ENCODE measurements at regions not wholly inside any gene's neighbourhood (a gene's known extent, or its start where the extent isn't known, plus 50 kb on each side); places are given as distances from the start of the nearest gene placed in this dataset.

DNA sequence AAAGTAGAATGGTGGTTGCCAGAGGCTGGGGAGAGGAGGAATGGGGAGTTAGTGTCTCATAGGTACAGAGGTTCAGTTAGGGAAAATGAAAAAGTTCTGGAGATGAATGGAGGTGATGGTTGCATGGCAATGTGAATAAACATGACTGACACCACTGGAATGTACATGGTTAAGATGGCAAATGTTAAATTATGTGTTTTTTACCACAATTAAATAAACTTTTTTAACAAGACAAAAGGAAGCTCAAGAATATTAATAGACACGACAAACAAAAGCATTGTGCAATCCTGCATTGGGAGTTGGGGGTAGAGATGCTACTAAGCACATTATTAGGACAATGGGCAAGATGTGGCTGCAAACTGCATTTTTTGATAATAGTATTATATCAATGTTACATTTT lies 147.7 kb downstream of the TWIST2 start:
- WGBS, result 89% methylated on average over 1 of the region's 1 CpG
- Histone ChIP-seq H3K27me3 (ENCODE audit: control insufficient read depth in 4 of 4, insufficient read depth in 4 of 4, low read length in 3 of 4) (peaks cover 0 to 2% (median 0%) of the 10 kb centered on the region in 4 donors), H3K9ac (ENCODE audit: low read depth in 1 of 2, low read length in 2 of 2) (no peak overlapping the region), H3K9me3 (ENCODE audit: control insufficient read depth in 4 of 4, low read length in 3 of 4) (peaks cover 0 to 10% (median 5%) of the 10 kb centered on the region in 4 donors), H3K4me3 (ENCODE audit: low read depth in 1 of 3, low read length in 3 of 3) (no peak overlapping the region), H3K4me1 (ENCODE audit: control insufficient read depth in 4 of 4, insufficient read depth in 4 of 4, low read length in 3 of 4) (peaks cover 0 to 3% (median 0%) of the 10 kb centered on the region in 4 donors), H3K27ac (ENCODE audit: low read depth in 1 of 2, low read length in 2 of 2) (no peak overlapping the region), H3K36me3 (ENCODE audit: control insufficient read depth in 4 of 4, insufficient read depth in 3 of 4, low read depth in 1 of 4, low read length in 3 of 4) (no peaks in the 10 kb centered on the region)
- DNase-seq (ENCODE audit: low spot score), result no peak
- TF ChIP-seq NR2F2 (IDR thresholded peaks at IDR 0.05) (no peak), RAD21 (IDR thresholded peaks at IDR 0.05) (no peak), EGR1 (IDR thresholded peaks at IDR 0.05; ENCODE audit: low read depth in 2 of 2) (no peak)

DNA sequence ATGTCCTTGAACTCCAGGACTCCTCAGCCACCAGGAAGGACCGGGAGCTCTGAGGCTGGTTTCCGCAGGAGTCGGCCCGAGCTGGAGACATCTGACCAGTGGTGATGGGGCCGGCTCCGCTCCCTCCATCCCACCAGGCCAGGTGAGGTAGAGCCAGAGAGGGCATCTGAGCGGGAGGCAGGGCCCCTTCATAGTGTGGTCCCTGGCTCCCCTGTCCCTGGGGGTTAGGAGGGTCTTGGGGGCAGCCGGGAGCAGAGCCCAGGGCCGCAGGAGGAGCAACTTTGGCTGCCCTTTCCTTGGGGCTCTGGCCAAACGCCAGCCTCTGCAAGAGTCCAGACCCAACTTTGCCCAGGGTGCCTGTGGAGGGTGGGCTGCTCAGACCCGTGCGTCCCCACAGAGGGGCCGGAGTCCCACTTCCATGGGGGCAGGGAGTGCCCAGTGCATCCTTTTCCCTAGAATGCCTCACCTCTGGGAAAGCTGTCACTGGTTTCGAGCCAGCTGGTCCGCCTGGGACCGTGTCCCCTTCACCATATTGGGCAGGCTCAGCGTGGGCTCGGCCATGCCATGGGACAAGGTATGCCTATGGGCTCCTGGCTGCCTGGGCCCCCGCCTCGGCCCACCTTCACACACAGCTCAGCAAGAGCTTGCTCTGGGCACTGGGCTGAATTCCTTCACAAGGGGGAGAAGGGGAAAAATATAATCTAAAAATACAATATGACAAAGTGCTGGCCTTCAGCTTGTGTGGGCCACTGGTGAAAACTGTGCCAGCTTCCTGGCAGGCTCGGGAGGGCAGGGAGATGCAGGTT lies 148.6 kb downstream of the TWIST2 start:
- no peak for DNase-seq (ENCODE audit: low spot score)

More for the DNA sequence above, 148.6 kb downstream of the TWIST2 start:
- peaks cover 0 to 10% (median 5%) of the 10 kb centered on the region in 4 donors for H3K9me3 ChIP-seq (ENCODE audit: control insufficient read depth in 4 of 4, low read length in 3 of 4)
- H3K36me3 ChIP-seq (ENCODE audit: control insufficient read depth in 4 of 4, insufficient read depth in 3 of 4, low read depth in 1 of 4, low read length in 3 of 4), result no peaks in the 10 kb centered on the region
- no peak overlapping the region for H3K9ac ChIP-seq (ENCODE audit: low read depth in 1 of 2, low read length in 2 of 2)
- no peak overlapping the region for H3K4me3 ChIP-seq (ENCODE audit: low read depth in 1 of 3, low read length in 3 of 3)
- TF ChIP-seq HNF4A (conservative IDR thresholded peaks at IDR 0.05) (no peak), RXRA (IDR thresholded peaks at IDR 0.05) (no peak), EGR1 (IDR thresholded peaks at IDR 0.05; ENCODE audit: low read depth in 2 of 2) (no peak), NR2F2 (IDR thresholded peaks at IDR 0.05) (no peak), FOXA1 (IDR thresholded peaks at IDR 0.05) (no peak), FOXA2 (IDR thresholded peaks at IDR 0.05) (no peak), GABPA (IDR thresholded peaks at IDR 0.05 in 1 of 2, conservative IDR thresholded peaks at IDR 0.05 in 1 of 2) (no peak), JUND (IDR thresholded peaks at IDR 0.05) (no peak), TAF1 (conservative IDR thresholded peaks at IDR 0.05) (no peak), RAD21 (IDR thresholded peaks at IDR 0.05) (no peak), HNF4G (IDR thresholded peaks at IDR 0.05) (no peak), YY1 (IDR thresholded peaks at IDR 0.05) (no peak), SP1 (IDR thresholded peaks at IDR 0.05) (no peak)
- TF ChIP-seq, protein P1, sequence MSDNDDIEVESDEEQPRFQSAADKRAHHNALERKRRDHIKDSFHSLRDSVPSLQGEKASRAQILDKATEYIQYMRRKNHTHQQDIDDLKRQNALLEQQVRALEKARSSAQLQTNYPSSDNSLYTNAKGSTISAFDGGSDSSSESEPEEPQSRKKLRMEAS (IDR thresholded peaks at IDR 0.05), result no peak
- TF ChIP-seq, protein P2, sequence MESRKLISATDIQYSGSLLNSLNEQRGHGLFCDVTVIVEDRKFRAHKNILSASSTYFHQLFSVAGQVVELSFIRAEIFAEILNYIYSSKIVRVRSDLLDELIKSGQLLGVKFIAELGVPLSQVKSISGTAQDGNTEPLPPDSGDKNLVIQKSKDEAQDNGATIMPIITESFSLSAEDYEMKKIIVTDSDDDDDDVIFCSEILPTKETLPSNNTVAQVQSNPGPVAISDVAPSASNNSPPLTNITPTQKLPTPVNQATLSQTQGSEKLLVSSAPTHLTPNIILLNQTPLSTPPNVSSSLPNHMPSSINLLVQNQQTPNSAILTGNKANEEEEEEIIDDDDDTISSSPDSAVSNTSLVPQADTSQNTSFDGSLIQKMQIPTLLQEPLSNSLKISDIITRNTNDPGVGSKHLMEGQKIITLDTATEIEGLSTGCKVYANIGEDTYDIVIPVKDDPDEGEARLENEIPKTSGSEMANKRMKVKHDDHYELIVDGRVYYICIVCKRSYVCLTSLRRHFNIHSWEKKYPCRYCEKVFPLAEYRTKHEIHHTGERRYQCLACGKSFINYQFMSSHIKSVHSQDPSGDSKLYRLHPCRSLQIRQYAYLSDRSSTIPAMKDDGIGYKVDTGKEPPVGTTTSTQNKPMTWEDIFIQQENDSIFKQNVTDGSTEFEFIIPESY (IDR thresholded peaks at IDR 0.05), result no peak
- TF ChIP-seq, protein P3, sequence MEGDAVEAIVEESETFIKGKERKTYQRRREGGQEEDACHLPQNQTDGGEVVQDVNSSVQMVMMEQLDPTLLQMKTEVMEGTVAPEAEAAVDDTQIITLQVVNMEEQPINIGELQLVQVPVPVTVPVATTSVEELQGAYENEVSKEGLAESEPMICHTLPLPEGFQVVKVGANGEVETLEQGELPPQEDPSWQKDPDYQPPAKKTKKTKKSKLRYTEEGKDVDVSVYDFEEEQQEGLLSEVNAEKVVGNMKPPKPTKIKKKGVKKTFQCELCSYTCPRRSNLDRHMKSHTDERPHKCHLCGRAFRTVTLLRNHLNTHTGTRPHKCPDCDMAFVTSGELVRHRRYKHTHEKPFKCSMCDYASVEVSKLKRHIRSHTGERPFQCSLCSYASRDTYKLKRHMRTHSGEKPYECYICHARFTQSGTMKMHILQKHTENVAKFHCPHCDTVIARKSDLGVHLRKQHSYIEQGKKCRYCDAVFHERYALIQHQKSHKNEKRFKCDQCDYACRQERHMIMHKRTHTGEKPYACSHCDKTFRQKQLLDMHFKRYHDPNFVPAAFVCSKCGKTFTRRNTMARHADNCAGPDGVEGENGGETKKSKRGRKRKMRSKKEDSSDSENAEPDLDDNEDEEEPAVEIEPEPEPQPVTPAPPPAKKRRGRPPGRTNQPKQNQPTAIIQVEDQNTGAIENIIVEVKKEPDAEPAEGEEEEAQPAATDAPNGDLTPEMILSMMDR (IDR thresholded peaks at IDR 0.05; ENCODE audit: low read depth, low read length, missing input control), result no peak
- TF ChIP-seq, protein P4, sequence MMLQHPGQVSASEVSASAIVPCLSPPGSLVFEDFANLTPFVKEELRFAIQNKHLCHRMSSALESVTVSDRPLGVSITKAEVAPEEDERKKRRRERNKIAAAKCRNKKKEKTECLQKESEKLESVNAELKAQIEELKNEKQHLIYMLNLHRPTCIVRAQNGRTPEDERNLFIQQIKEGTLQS (IDR thresholded peaks at IDR 0.05), result no peak
- TF ChIP-seq, protein P5, sequence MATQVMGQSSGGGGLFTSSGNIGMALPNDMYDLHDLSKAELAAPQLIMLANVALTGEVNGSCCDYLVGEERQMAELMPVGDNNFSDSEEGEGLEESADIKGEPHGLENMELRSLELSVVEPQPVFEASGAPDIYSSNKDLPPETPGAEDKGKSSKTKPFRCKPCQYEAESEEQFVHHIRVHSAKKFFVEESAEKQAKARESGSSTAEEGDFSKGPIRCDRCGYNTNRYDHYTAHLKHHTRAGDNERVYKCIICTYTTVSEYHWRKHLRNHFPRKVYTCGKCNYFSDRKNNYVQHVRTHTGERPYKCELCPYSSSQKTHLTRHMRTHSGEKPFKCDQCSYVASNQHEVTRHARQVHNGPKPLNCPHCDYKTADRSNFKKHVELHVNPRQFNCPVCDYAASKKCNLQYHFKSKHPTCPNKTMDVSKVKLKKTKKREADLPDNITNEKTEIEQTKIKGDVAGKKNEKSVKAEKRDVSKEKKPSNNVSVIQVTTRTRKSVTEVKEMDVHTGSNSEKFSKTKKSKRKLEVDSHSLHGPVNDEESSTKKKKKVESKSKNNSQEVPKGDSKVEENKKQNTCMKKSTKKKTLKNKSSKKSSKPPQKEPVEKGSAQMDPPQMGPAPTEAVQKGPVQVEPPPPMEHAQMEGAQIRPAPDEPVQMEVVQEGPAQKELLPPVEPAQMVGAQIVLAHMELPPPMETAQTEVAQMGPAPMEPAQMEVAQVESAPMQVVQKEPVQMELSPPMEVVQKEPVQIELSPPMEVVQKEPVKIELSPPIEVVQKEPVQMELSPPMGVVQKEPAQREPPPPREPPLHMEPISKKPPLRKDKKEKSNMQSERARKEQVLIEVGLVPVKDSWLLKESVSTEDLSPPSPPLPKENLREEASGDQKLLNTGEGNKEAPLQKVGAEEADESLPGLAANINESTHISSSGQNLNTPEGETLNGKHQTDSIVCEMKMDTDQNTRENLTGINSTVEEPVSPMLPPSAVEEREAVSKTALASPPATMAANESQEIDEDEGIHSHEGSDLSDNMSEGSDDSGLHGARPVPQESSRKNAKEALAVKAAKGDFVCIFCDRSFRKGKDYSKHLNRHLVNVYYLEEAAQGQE (IDR thresholded peaks at IDR 0.05), result no peak
- peaks cover 0 to 2% (median 0%) of the 10 kb centered on the region in 4 donors for H3K27me3 ChIP-seq (ENCODE audit: control insufficient read depth in 4 of 4, insufficient read depth in 4 of 4, low read length in 3 of 4)
- no peak overlapping the region for H3K27ac ChIP-seq (ENCODE audit: low read depth in 1 of 2, low read length in 2 of 2)
- 83% methylated on average over 21 of the region's 21 CpGs for WGBS
- peaks cover 0 to 3% (median 0%) of the 10 kb centered on the region in 4 donors for H3K4me1 ChIP-seq (ENCODE audit: control insufficient read depth in 4 of 4, insufficient read depth in 4 of 4, low read length in 3 of 4)
